Neural progenitor cell (in vitro differentiated cells): ENCODE measurements at regions not wholly inside any gene's neighbourhood (a gene's known extent, or its start where the extent isn't known, plus 50 kb on each side); places are given as distances from the start of the nearest gene placed in this dataset.
A peak's percentile ranks its signal among the peaks of the same experiment; 100 is the strongest.

Experiments
- DNase-seq: peaks from one replicate; pipeline ENCODE4 v3.0.0-alpha.2; 2016; ENCODE audit warnings: low spot score
- H2AFZ ChIP-seq: fragments of 200-600 bp; sonication (generic); replicated peaks from 2 replicates; pipeline ENCODE4 v1.6.1; 2016; ENCODE audit warnings: antibody characterized with exemption
- H3F3A ChIP-seq: fragments of 200-600 bp; sonication (generic); 2 replicates; pipeline ENCODE4 v1.6.1; 2016; ENCODE audit warnings: antibody characterized with exemption, low read depth
- H3K27ac ChIP-seq: fragments of 200-600 bp; sonication (generic); 2 replicates; pipeline ENCODE4 v1.5.1; 2016; ENCODE audit warnings: mild to moderate bottlenecking
- H3K27me3 ChIP-seq: fragments of 200-600 bp; sonication (generic); 2 replicates; pipeline ENCODE4 v1.6.1; 2016; ENCODE audit warnings: mild to moderate bottlenecking, moderate library complexity
- H3K36me3 ChIP-seq: fragments of 200-600 bp; sonication (generic); 2 replicates; pipeline ENCODE4 v1.5.1; 2016
- H3K4me1 ChIP-seq: fragments of 200-600 bp; sonication (generic); 2 replicates; pipeline ENCODE4 v1.6.1; 2016; ENCODE audit warnings: mixed run types
- H3K4me2 ChIP-seq: fragments of 200-600 bp; sonication (generic); 2 replicates; pipeline ENCODE4 v1.6.1; 2016
- H3K4me3 ChIP-seq: fragments of 200-600 bp; sonication (generic); 2 replicates; pipeline ENCODE4 v1.5.1; 2016
- H3K79me2 ChIP-seq: fragments of 200-600 bp; sonication (generic); 2 replicates; pipeline ENCODE4 v1.6.1; 2016; ENCODE audit warnings: low read depth
- H3K9ac ChIP-seq: fragments of 200-600 bp; sonication (generic); 2 replicates; pipeline ENCODE4 v1.6.1; 2016
- H3K9me3 ChIP-seq: fragments of 200-600 bp; sonication (generic); 2 replicates; pipeline ENCODE4 v1.5.1; 2016; ENCODE audit warnings: low read depth
- H4K20me1 ChIP-seq: fragments of 200-600 bp; sonication (generic); 2 replicates; pipeline ENCODE4 v1.6.1; 2016; ENCODE audit warnings: low read depth
- H3K27ac Mint-ChIP-seq: 3 replicates; pipeline ENCODE4 v1.8.0; 2021; ENCODE audit warnings: mixed read lengths
- H3K27me3 Mint-ChIP-seq: 2 replicates; pipeline ENCODE4 v1.8.0; 2022; ENCODE audit warnings: low read depth, mild to moderate bottlenecking, inconsistent platforms, moderate library complexity, mixed read lengths; ENCODE audit not compliant: insufficient read depth
- H3K36me3 Mint-ChIP-seq: 3 replicates; pipeline ENCODE4 v1.8.0; 2021; ENCODE audit warnings: mixed read lengths
- H3K4me1 Mint-ChIP-seq: 3 replicates; pipeline ENCODE4 v1.8.0; 2021; ENCODE audit warnings: mixed read lengths
- H3K4me3 Mint-ChIP-seq: 3 replicates; pipeline ENCODE4 v1.8.0; 2021; ENCODE audit warnings: mild to moderate bottlenecking, moderate library complexity, mixed read lengths
- H3K9me3 Mint-ChIP-seq: 3 replicates; pipeline ENCODE4 v1.8.0; 2020; ENCODE audit warnings: mixed read lengths
- EZH2 ChIP-seq: fragments of 200-600 bp; sonication (generic); IDR thresholded peaks from 2 replicates; pipeline ENCODE4 v1.6.1; 2017; ENCODE audit warnings: antibody characterized with exemption, mild to moderate bottlenecking, moderate library complexity
- EZH2phosphoT487 ChIP-seq: fragments of 200-600 bp; sonication (generic); IDR thresholded peaks from 2 replicates; pipeline ENCODE4 v1.6.1; 2017; ENCODE audit warnings: antibody characterized with exemption
- TF ChIP-seq, protein P1 (sequence below): fragments of 200-600 bp; sonication (generic); IDR thresholded peaks from 2 replicates; pipeline ENCODE4 v1.5.1; 2017; ENCODE audit warnings: antibody characterized with exemption, mild to moderate bottlenecking

- Histone ChIP-seq H3K79me2 (no peaks in the 10 kb centered on the region), H3K4me2 (no peak overlapping the region), H3F3A (no peaks in the 10 kb centered on the region), H3K4me3 (no peak overlapping the region), H3K36me3 (no peaks in the 10 kb centered on the region), H3K27ac (no peak overlapping the region), H3K9ac (no peak overlapping the region), H3K4me1 (peaks cover 8% of the 10 kb centered on the region), H3K27me3 (no peaks in the 10 kb centered on the region), H2AFZ (no peak overlapping the region), H3K9me3 (no peaks in the 10 kb centered on the region), H4K20me1 (no peaks in the 10 kb centered on the region)
- H3K4me3 Mint-ChIP-seq = no peak overlapping the region
- no peaks in the 10 kb centered on the region for H3K36me3 Mint-ChIP-seq
- no peaks in the 10 kb centered on the region for H3K9me3 Mint-ChIP-seq
- TF ChIP-seq EZH2phosphoT487 (no peak), EZH2 (no peak)
- TF ChIP-seq, protein P1, sequence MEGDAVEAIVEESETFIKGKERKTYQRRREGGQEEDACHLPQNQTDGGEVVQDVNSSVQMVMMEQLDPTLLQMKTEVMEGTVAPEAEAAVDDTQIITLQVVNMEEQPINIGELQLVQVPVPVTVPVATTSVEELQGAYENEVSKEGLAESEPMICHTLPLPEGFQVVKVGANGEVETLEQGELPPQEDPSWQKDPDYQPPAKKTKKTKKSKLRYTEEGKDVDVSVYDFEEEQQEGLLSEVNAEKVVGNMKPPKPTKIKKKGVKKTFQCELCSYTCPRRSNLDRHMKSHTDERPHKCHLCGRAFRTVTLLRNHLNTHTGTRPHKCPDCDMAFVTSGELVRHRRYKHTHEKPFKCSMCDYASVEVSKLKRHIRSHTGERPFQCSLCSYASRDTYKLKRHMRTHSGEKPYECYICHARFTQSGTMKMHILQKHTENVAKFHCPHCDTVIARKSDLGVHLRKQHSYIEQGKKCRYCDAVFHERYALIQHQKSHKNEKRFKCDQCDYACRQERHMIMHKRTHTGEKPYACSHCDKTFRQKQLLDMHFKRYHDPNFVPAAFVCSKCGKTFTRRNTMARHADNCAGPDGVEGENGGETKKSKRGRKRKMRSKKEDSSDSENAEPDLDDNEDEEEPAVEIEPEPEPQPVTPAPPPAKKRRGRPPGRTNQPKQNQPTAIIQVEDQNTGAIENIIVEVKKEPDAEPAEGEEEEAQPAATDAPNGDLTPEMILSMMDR = no peak
- no peak overlapping the region for H3K27ac Mint-ChIP-seq
- peaks cover 20% of the 10 kb centered on the region for H3K27me3 Mint-ChIP-seq
- DNase-seq = no peak
- H3K4me1 Mint-ChIP-seq = peaks cover 17% of the 10 kb centered on the region
Observed at GRCh38 chr20:50266293-50267040, 75.8 kb downstream of the CEBPB start.

GRCh38 chr20:50267041-50267865 lies 76.6 kb downstream of the CEBPB start:
- peaks cover 17% of the 10 kb centered on the region for H3K4me1 Mint-ChIP-seq
- H3K36me3 Mint-ChIP-seq = no peaks in the 10 kb centered on the region
- H3K27ac Mint-ChIP-seq = no peak overlapping the region
- H3K9ac ChIP-seq = no peak overlapping the region
- TF ChIP-seq EZH2 (no peak), EZH2phosphoT487 (no peak)
- TF ChIP-seq, protein P1 = no peak
- H3K27ac ChIP-seq = no peak overlapping the region
- no peaks in the 10 kb centered on the region for H3F3A ChIP-seq
- H3K27me3 ChIP-seq = no peaks in the 10 kb centered on the region
- H2AFZ ChIP-seq = no peak overlapping the region
- peaks cover 8% of the 10 kb centered on the region for H3K4me1 ChIP-seq
- no peaks in the 10 kb centered on the region for H3K9me3 Mint-ChIP-seq
- DNase-seq = peak; percentile 47
- no peak overlapping the region for H3K4me3 ChIP-seq
- peak overlapping the region; percentile 35 for H3K4me2 ChIP-seq
- H3K9me3 ChIP-seq = no peaks in the 10 kb centered on the region
- no peaks in the 10 kb centered on the region for H3K79me2 ChIP-seq
- H4K20me1 ChIP-seq = no peaks in the 10 kb centered on the region
- H3K36me3 ChIP-seq = no peaks in the 10 kb centered on the region
- H3K27me3 Mint-ChIP-seq = peaks cover 21% of the 10 kb centered on the region
- H3K4me3 Mint-ChIP-seq = peak overlapping the region; percentile 66

DNA sequence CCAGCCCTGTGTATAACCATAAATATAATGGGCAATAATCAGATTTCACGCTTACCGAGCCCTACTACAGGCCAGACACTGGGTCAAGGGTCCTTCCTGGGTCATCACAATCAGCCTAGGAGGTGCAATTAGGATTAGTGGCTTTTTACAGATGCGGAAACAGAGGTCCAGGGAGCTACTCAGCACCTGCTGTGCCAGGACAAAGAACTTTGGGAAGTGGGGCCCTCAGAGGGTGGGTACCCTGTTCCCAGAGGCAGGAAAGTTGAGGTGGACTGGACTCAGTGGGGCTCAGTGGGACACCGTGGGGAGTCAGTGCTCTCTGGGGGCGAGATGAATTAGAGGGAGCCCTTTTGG lies 77.2 kb downstream of the CEBPB start:
- H2AFZ ChIP-seq = no peak overlapping the region
- Mint-ChIP-seq H3K36me3 (no peaks in the 10 kb centered on the region), H3K4me1 (peaks cover 17% of the 10 kb centered on the region), H3K4me3 (peak overlapping the region; percentile 66), H3K27ac (peak overlapping the region; percentile 78), H3K9me3 (no peaks in the 10 kb centered on the region), H3K27me3 (peaks cover 25% of the 10 kb centered on the region)
- TF ChIP-seq EZH2 (no peak), EZH2phosphoT487 (no peak)
- TF ChIP-seq, protein P1 = no peak
- H3F3A ChIP-seq = no peaks in the 10 kb centered on the region
- H3K79me2 ChIP-seq = no peaks in the 10 kb centered on the region
- no peaks in the 10 kb centered on the region for H3K36me3 ChIP-seq
- peak overlapping the region; percentile 35 for H3K4me2 ChIP-seq
- H4K20me1 ChIP-seq = no peaks in the 10 kb centered on the region
- peak; percentile 50 for DNase-seq
- H3K9me3 ChIP-seq = no peaks in the 10 kb centered on the region
- H3K4me3 ChIP-seq = no peak overlapping the region
- H3K27ac ChIP-seq = no peak overlapping the region
- peaks cover 8% of the 10 kb centered on the region for H3K4me1 ChIP-seq
- H3K27me3 ChIP-seq = no peaks in the 10 kb centered on the region
- no peak overlapping the region for H3K9ac ChIP-seq
